ENCODE measurements at regions not wholly inside any gene's neighbourhood (a gene's known extent, or its start where the extent isn't known, plus 50 kb on each side); places are given as distances from the start of the nearest gene placed in this dataset.

DNA sequence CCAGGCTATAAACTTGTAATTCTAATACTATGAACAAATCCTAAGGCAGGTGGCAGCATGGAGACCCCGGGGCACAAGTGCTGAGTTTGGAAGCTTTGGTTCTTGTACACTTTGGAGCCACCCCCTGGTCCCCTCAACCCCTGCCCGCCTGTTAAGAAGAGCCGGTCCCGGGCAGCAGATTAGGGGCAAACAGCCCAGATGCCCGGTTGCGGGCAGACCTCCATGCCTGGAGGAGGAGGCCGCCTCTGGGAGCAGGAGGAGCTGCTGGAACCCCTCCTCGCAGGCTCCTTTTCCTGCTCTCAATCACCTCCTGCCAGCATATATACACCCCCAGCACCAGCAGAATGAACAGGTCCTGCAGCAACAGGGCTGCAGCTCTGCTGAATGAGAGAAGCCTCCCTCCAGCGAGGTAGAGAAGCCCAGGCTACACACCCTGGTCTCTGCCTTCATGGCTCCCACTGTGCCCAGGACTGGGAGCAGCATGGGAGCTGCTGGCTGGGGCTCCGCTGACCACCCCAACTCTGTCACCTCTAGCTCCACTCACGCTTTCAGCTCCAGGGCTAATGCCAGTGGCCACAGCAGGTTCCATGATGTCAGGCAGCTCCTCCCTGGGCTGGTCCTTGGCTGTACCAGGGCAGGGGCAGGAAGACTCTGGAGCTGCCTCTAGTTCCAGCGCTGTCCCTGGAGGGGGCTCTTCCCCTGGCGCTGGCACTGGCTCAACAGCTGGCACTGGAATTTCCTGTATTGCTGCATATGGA is 1713.5 kb upstream of the ACO1 start:
- H3K36me3 Mint-ChIP-seq = no peaks in the 10 kb centered on the region
- no peak for DNase-seq (ENCODE audit: low spot score)
- no peak for ATAC-seq
- peaks cover 3% of the 10 kb centered on the region for H3K9me3 Mint-ChIP-seq
- no peaks in the 10 kb centered on the region for H3K4me1 Mint-ChIP-seq (ENCODE audit: low read depth in 2 of 2)
- no peaks in the 10 kb centered on the region for H3K27me3 Mint-ChIP-seq
- no peak overlapping the region for H3K4me3 Mint-ChIP-seq
- no peak overlapping the region for H3K27ac Mint-ChIP-seq

DNA sequence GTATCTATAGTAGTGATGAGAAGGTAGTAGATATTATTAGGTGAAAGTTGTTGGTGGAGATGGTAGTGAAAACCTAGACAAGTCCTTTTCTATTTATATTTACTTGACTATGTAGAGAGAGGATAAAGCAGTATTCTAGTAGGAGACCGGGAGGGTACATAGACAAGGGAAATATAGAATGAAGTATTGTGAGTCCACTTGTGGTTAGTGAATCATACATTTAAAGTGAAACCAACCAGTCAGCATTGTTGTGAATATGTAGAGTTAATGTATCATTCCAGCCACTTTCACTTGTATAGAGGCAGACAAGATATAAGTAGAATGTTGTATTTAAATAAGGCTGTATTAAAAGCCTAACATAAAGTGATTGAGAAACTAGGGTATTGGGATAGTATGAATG is 1711.3 kb upstream of the ACO1 start:
- DNase-seq (ENCODE audit: low spot score) = no peak
- H3K36me3 Mint-ChIP-seq = no peaks in the 10 kb centered on the region
- peaks cover 3% of the 10 kb centered on the region for H3K9me3 Mint-ChIP-seq
- no peak overlapping the region for H3K27ac Mint-ChIP-seq
- H3K4me1 Mint-ChIP-seq (ENCODE audit: low read depth in 2 of 2) = no peaks in the 10 kb centered on the region
- no peaks in the 10 kb centered on the region for H3K27me3 Mint-ChIP-seq
- no peak overlapping the region for H3K4me3 Mint-ChIP-seq
- ATAC-seq = no peak

DNA sequence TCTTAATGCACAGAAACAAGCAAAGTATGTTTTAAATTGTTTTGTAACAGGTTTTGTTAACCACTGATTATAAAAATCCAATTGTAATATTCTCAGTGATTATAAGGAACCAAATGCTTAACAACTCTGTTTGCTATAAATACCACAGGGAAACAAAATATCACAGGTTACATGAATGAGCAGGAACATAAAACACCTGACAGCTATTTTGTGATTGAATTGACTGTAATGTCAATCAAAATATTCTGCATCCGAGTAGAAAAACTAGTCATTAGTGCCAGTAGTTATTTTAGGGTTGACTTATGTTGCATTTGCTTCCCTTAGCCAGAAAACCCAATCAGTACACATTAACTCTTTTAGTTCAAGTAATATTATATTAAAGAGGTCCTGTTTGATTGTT is 1707.8 kb upstream of the ACO1 start:
- no peak for DNase-seq (ENCODE audit: low spot score)
- Mint-ChIP-seq H3K27me3 (no peaks in the 10 kb centered on the region), H3K4me1 (ENCODE audit: low read depth in 2 of 2) (no peaks in the 10 kb centered on the region), H3K27ac (no peak overlapping the region), H3K9me3 (peaks cover 6% of the 10 kb centered on the region), H3K36me3 (no peaks in the 10 kb centered on the region), H3K4me3 (no peak overlapping the region)
- ATAC-seq = no peak

DNA sequence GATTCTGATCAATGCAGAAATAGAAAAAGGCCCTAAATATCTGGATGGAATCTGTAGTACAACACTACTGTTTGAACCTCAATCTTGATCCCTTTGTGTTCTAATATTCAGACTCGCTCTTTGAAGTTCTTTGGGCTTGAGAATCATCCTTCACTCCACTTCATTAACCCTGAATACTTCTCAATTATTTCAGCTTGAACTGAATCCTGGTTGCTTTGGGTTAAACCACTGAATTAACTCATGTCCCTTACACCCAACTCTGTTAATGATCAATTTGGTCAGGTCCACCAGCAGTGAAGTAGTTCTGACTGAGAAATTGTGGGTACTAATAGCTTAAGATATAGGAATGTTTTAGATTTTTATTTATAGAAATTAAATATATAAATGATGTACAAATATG is 1707.2 kb upstream of the ACO1 start:
- Mint-ChIP-seq H3K27ac (no peak overlapping the region), H3K27me3 (no peaks in the 10 kb centered on the region), H3K4me1 (ENCODE audit: low read depth in 2 of 2) (no peaks in the 10 kb centered on the region), H3K9me3 (peaks cover 6% of the 10 kb centered on the region), H3K36me3 (no peaks in the 10 kb centered on the region), H3K4me3 (no peak overlapping the region)
- no peak for DNase-seq (ENCODE audit: low spot score)
- no peak for ATAC-seq

DNA sequence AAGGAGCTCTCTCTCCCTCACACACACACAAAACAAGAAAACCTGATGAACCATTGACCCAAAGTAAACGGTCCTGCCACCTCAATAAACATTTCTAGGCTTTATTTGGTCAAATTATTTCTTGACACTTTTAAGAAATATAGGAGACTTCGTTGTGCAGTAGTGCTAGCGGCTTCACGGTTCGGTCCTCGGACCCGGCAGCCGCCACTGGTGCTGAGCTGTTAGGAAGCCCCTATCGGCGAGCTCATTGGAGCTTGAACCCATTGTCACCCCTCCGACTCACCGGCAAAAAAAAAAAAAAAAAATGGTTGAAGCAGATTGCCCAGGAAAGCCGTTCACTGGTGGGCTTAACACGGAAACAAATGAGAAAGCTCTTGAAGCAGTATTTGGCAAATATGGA is 1695.6 kb upstream of the ACO1 start:
- H3K4me1 Mint-ChIP-seq (ENCODE audit: low read depth in 2 of 2) = no peaks in the 10 kb centered on the region
- H3K27me3 Mint-ChIP-seq = no peaks in the 10 kb centered on the region
- no peak overlapping the region for H3K27ac Mint-ChIP-seq
- no peaks in the 10 kb centered on the region for H3K36me3 Mint-ChIP-seq
- no peak for DNase-seq (ENCODE audit: low spot score)
- peaks cover 21% of the 10 kb centered on the region for H3K9me3 Mint-ChIP-seq
- no peak for ATAC-seq
- no peak overlapping the region for H3K4me3 Mint-ChIP-seq

DNA sequence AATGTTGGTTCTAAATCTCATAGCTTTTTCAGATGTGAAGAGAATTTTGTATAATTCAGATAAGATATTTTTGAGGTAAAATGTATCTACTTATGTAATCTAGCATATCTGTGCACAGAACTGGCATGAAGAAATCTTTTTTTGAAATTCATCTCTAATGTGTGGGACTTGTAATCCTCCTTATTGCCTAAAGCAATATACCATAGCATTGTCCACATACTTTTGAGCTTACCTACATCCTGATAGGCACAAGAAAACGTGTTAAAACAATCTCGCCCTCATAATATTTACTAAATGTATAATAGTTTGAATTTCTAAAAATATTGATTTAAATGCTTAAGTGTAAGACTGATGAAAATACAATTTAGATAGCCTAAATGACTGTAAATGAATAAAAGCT is 1686.5 kb upstream of the ACO1 start:
- no peaks in the 10 kb centered on the region for H3K4me1 Mint-ChIP-seq (ENCODE audit: low read depth in 2 of 2)
- no peaks in the 10 kb centered on the region for H3K27me3 Mint-ChIP-seq
- no peaks in the 10 kb centered on the region for H3K36me3 Mint-ChIP-seq
- peaks cover 5% of the 10 kb centered on the region for H3K9me3 Mint-ChIP-seq
- H3K4me3 Mint-ChIP-seq = no peak overlapping the region
- ATAC-seq = no peak
- no peak for DNase-seq (ENCODE audit: low spot score)
- no peak overlapping the region for H3K27ac Mint-ChIP-seq

DNA sequence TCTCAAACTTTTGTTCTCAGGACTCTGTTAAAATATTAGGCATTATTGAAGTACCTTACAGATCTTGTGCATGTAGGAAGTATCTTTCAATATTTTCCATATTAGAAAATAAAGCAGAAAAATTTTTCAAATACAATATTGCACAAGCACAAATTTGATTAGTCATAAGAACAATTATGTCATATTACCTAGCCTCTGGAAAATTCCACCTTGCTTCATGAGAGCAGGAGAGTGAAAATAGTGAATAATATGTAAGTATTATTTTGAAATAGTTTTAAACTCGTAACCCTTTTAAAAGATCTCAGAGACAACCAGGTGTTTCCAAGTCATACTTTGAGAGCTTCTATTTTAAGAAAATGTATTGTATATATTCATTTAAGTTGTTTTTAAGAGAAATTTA is 1672.9 kb upstream of the ACO1 start:
- no peak overlapping the region for H3K27ac Mint-ChIP-seq
- H3K36me3 Mint-ChIP-seq = no peaks in the 10 kb centered on the region
- no peaks in the 10 kb centered on the region for H3K27me3 Mint-ChIP-seq
- H3K9me3 Mint-ChIP-seq = peaks cover 4% of the 10 kb centered on the region
- ATAC-seq (no peak), DNase-seq (ENCODE audit: low spot score) (no peak)
- no peaks in the 10 kb centered on the region for H3K4me1 Mint-ChIP-seq (ENCODE audit: low read depth in 2 of 2)
- no peak overlapping the region for H3K4me3 Mint-ChIP-seq

DNA sequence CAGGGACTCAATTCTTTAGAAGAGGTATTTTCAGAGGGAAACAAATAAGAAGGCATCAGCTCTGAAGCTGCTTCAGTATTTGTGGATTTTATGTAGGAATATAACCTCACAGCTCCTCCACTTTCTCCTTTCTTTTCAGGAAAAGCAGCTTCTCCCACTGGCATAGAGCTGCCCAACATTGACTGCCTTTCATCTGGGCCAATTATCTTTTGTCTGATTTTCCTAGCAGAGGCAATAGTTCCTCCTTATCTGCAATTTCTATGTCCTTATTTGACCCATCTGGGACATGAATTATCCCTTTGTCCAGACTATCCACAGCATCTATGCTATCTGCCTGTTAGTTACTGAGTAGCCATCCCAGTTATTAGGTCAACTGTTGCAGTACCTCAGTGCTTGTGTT is 1671.2 kb upstream of the ACO1 start:
- Mint-ChIP-seq H3K27me3 (no peaks in the 10 kb centered on the region), H3K4me3 (no peak overlapping the region), H3K9me3 (peaks cover 7% of the 10 kb centered on the region), H3K27ac (no peak overlapping the region), H3K4me1 (ENCODE audit: low read depth in 2 of 2) (no peaks in the 10 kb centered on the region), H3K36me3 (no peaks in the 10 kb centered on the region)
- ATAC-seq (no peak), DNase-seq (ENCODE audit: low spot score) (no peak)

DNA sequence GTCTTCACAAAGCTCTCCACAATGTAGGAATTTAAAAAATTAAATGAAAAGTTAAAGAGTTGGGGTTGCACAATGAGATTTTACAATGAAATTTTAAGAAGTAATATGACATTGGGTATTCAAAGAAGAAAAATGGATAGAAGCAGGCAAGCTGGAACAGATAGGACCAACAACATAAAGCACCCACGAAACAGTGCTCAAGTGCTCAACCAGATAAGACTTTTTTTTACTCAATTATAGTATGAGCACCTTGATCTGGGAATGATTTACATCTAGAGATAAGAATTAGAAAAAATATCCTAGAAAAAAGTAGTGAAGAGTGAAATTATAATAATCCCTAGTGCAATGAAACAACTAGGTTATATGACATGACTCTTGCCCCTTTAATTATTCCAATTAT is 1670.1 kb upstream of the ACO1 start:
- Mint-ChIP-seq H3K9me3 (peaks cover 7% of the 10 kb centered on the region), H3K4me3 (no peak overlapping the region), H3K36me3 (no peaks in the 10 kb centered on the region)

DNA sequence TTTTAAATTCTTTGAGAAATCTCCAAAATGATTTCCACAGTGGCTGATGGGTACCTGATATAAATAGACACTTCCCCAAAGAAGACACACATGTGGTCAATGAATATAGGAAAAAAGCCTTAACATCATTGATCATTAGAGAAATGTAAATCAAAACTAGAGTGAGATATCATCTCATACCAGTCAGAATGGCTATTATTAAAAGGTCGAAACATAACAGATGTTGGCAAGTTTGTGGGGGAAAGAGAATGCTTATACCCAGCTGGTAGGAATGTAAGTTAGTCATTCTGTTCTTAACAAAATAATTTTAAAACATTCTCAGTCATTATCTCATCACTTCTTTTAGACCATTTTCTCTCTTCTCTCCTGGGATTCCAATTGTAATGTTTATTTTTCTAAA is 1666.0 kb upstream of the ACO1 start:
- Mint-ChIP-seq H3K9me3 (peaks cover 3% of the 10 kb centered on the region), H3K27ac (no peak overlapping the region), H3K27me3 (no peaks in the 10 kb centered on the region), H3K4me1 (ENCODE audit: low read depth in 2 of 2) (no peaks in the 10 kb centered on the region), H3K36me3 (no peaks in the 10 kb centered on the region), H3K4me3 (no peak overlapping the region)
- DNase-seq (ENCODE audit: low spot score) = no peak
- ATAC-seq = no peak

More for the DNA sequence above, 1670.1 kb upstream of the ACO1 start:
- H3K27me3 Mint-ChIP-seq = no peaks in the 10 kb centered on the region
- no peak overlapping the region for H3K27ac Mint-ChIP-seq
- ATAC-seq (no peak), DNase-seq (ENCODE audit: low spot score) (no peak)
- no peaks in the 10 kb centered on the region for H3K4me1 Mint-ChIP-seq (ENCODE audit: low read depth in 2 of 2)

DNA sequence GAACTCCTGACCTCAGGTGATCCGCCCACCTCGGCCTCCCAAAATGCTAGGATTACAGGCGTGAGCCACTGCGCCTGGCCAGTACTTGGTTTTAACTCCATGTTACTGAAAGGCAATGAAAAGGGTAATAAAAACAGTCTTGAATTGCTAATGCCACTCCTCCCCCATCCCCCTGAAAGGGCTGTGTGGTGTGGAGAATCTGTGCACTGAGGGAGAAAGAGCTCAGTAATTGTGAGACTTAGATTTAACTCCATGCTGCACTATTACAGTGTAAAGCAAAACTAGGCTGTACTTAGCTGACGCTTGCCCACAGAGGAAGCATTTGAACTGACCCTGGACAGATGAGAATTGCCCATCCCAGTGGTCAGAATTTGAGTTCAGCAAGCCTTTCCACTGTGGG is 1662.4 kb upstream of the ACO1 start:
- Mint-ChIP-seq H3K4me3 (no peak overlapping the region), H3K9me3 (peaks cover 3% of the 10 kb centered on the region), H3K27ac (no peak overlapping the region), H3K36me3 (no peaks in the 10 kb centered on the region), H3K27me3 (no peaks in the 10 kb centered on the region), H3K4me1 (ENCODE audit: low read depth in 2 of 2) (no peaks in the 10 kb centered on the region)
- no peak for ATAC-seq
- DNase-seq (ENCODE audit: low spot score) = no peak

DNA sequence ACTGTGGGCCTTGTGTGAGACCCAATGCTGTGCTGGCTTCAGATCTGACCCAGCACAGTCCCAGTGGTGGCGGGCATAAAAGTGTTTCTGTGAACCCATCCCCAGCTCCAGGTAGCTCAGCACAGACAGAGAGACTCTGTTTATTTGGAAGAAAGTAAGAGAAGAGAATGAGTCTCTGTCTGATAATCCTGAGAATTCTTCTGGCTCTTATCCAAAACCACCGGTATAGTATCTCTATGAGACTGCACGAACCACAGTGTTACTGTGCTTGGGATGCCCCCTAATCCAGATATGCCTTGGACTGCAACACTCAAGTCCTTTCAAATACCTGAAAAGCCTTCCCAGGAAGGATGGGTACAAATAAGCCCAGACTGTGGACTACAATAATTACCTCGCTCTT is 1660.8 kb upstream of the ACO1 start:
- H3K27me3 Mint-ChIP-seq = no peaks in the 10 kb centered on the region
- no peaks in the 10 kb centered on the region for H3K36me3 Mint-ChIP-seq
- no peak overlapping the region for H3K4me3 Mint-ChIP-seq
- H3K27ac Mint-ChIP-seq = no peak overlapping the region
- no peaks in the 10 kb centered on the region for H3K4me1 Mint-ChIP-seq (ENCODE audit: low read depth in 2 of 2)
- no peak for ATAC-seq
- peaks cover 2% of the 10 kb centered on the region for H3K9me3 Mint-ChIP-seq
- DNase-seq (ENCODE audit: low spot score) = no peak

DNA sequence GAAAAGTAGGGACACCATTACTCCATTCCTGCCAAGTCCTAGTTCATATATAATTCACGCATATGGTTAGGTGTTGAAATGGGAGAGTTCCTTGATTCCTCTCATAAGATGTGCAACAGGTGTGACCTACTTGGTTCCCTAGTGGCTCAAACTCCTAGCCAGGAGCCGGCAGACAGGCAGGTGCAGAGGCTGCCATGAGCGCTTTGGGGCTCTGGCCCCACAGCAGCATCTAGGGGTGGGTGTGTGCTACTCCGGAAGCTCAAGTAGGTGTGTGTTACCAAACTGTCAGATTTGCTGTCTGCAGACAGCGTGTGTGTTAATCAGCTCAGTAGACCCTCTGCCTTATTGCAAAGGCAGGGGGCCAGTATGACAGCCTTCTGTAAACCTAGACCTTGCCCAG is 1652.4 kb upstream of the ACO1 start:
- Mint-ChIP-seq H3K36me3 (no peaks in the 10 kb centered on the region), H3K27ac (no peak overlapping the region)
- DNase-seq (ENCODE audit: low spot score) = no peak

DNA sequence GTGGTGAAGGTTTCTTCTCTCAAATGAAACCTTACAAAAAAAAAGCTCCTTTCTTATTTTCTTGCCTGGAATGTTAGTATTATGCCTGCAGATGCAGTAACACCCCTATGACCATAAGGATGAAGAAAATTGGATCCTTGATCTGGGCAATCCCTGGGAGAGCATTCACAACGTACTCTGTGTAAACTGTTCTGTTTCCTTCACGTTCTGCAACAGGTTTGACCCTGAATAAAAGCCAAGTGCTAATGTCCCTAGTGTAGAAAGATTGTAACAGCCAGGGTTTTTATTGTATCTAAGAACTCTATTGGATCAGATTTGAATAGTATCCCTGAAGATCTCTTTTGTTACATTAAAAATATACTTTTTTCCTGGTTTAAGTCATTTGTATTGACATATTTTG is 1639.6 kb upstream of the ACO1 start:
- peaks cover 19% of the 10 kb centered on the region for H3K9me3 Mint-ChIP-seq
- no peaks in the 10 kb centered on the region for H3K27me3 Mint-ChIP-seq
- H3K36me3 Mint-ChIP-seq = peaks cover 4% of the 10 kb centered on the region
- ATAC-seq (no peak), DNase-seq (ENCODE audit: low spot score) (no peak)
- H3K27ac Mint-ChIP-seq = no peak overlapping the region
- no peak overlapping the region for H3K4me3 Mint-ChIP-seq
- no peaks in the 10 kb centered on the region for H3K4me1 Mint-ChIP-seq (ENCODE audit: low read depth in 2 of 2)

More for the DNA sequence above, 1652.4 kb upstream of the ACO1 start:
- Mint-ChIP-seq H3K4me3 (no peak overlapping the region), H3K4me1 (ENCODE audit: low read depth in 2 of 2) (no peaks in the 10 kb centered on the region), H3K9me3 (peaks cover 3% of the 10 kb centered on the region), H3K27me3 (no peaks in the 10 kb centered on the region)
- no peak for ATAC-seq

DNA sequence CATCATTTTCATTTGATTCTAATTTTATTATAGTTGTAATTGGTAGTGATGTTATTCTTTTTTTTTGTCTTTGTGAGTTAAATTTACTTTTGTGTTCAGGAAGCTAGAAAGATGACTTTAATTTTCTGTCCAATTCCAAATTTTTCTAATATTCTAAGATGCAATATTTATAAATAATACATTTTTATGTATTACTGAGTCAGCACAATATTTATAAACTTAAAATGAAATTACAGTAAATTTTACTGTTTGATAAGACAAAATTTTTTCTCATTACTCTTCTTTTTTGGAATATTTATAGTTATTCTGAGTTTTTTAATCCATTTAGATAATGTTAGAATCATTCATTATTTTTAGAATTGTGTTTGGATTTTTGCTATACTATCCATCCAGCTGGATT is 1637.9 kb upstream of the ACO1 start:
- ATAC-seq (no peak), DNase-seq (ENCODE audit: low spot score) (no peak)
- peaks cover 14% of the 10 kb centered on the region for H3K9me3 Mint-ChIP-seq
- no peaks in the 10 kb centered on the region for H3K4me1 Mint-ChIP-seq (ENCODE audit: low read depth in 2 of 2)
- H3K36me3 Mint-ChIP-seq = peaks cover 4% of the 10 kb centered on the region
- no peak overlapping the region for H3K4me3 Mint-ChIP-seq
- H3K27ac Mint-ChIP-seq = no peak overlapping the region
- H3K27me3 Mint-ChIP-seq = no peaks in the 10 kb centered on the region

Measured in natural killer cell treated with Interleukin-12 subunit alpha and Interleukin-12 subunit beta and Interleukin-15 and Interleukin-18, amount 100 ng/mL, for 72 hours (primary cell).